Lung (tissue), 11 donors: ENCODE measurements at regions not wholly inside any gene's neighbourhood (a gene's known extent, or its start where the extent isn't known, plus 50 kb on each side); places are given as distances from the start of the nearest gene placed in this dataset.

Experiments
- ATAC-seq: fragments of 200-7000 bp; cut with Tn5 transposase; one replicate; pipeline ENCODE4 v1.9.1; 2020; ENCODE audit warnings: moderate number of reproducible peaks; ENCODE audit not compliant: insufficient read depth, low FRiP score
- DNase-seq, 3 donors: peaks; one replicate each; pipeline ENCODE4 v3.0.0-alpha.2; 2013 to 2017
- H3K27ac ChIP-seq, 2 donors: one replicate each; pipeline ENCODE4 v1.5.1; 2013; ENCODE audit warnings: mild to moderate bottlenecking in 2 of 2, moderate library complexity in 2 of 2, control low read depth in 1 of 2, inconsistent platforms in 1 of 2, low read depth in 1 of 2, low read length in 1 of 2
- H3K27me3 ChIP-seq, 3 donors: one replicate each; pipeline ENCODE4 v1.5.1; 2013; ENCODE audit warnings: low read length in 2 of 3; ENCODE audit not compliant: control insufficient read depth in 3 of 3, insufficient read depth in 3 of 3
- H3K36me3 ChIP-seq, 4 donors: one replicate each; pipeline ENCODE4 v1.5.1; 2013; ENCODE audit warnings: low read length in 4 of 4, mild to moderate bottlenecking in 1 of 4, moderate library complexity in 1 of 4; ENCODE audit not compliant: control insufficient read depth in 4 of 4, insufficient read depth in 4 of 4
- H3K4me1 ChIP-seq, 5 donors: one replicate each; pipeline ENCODE4 v1.5.1; 2013; ENCODE audit warnings: low read length in 5 of 5, mild to moderate bottlenecking in 2 of 5, moderate library complexity in 1 of 5; ENCODE audit not compliant: control insufficient read depth in 5 of 5, insufficient read depth in 5 of 5
- H3K4me3 ChIP-seq: one replicate; pipeline ENCODE4 v1.5.1; 2013; ENCODE audit warnings: mild to moderate bottlenecking, control low read depth, moderate library complexity
- H3K9ac ChIP-seq, 2 donors: one replicate each; pipeline ENCODE4 v1.5.1; 2013; ENCODE audit warnings: low read length in 2 of 2, control low read depth in 1 of 2; ENCODE audit not compliant: insufficient read depth in 1 of 2
- H3K9me3 ChIP-seq, 4 donors: one replicate each; pipeline ENCODE4 v1.5.1; 2013; ENCODE audit warnings: low read length in 3 of 4, mild to moderate bottlenecking in 1 of 4, moderate library complexity in 1 of 4; ENCODE audit not compliant: control insufficient read depth in 4 of 4, insufficient read depth in 3 of 4
- WGBS, 2 donors: extraction: QIAGEN DNeasy Blood & Tissue Kit; methylation state at CpG; one replicate each; pipeline ENCODE4 v1.1.7; 2013; 5-methylcytosine and 5-hydroxymethylcytosine counted together
- TF ChIP-seq, protein P1 (sequence below): IDR thresholded peaks from 2 replicates; pipeline ENCODE4 v1.5.1; 2012; ENCODE audit warnings: mild to moderate bottlenecking; ENCODE audit errors: control extremely low read depth, extremely low read depth
- donor health status: control.
- donor health status: control.
- donor health status: Bipolar disorder and iron deficiency.
- donor health status: healthy.
- donor health status: DM: yes; HTN: yes; CAD: no.

DNA sequence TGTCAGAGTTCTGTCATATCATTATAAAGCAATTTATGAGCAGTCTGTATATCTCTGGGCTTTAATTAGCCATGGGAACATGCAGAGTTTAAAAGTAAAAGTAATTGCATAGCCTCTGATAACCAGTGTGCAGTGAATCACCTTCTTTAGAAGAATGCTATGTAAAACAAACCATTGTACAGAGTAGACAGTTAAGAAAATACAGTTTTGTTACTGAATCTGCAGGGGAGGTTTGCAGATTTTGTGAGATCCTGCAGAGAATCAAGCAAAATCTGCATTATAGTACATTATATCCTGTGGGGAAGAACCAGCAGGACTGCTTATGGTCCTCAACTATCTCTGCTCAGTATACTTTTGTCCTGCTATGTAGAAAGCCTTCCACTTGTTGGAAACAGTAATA lies 396.2 kb upstream of the NAALADL2 start:
- Histone ChIP-seq H3K9ac (no peak overlapping the region), H3K9me3 (no peaks in the 10 kb centered on the region), H3K27me3 (no peaks in the 10 kb centered on the region), H3K4me1 (no peaks in the 10 kb centered on the region), H3K36me3 (peaks cover 0 to 4% (median 0%) of the 10 kb centered on the region in 4 donors), H3K27ac (no peak overlapping the region), H3K4me3 (no peak overlapping the region)
- DNase-seq (no peak), ATAC-seq (no peak)
- TF ChIP-seq, protein P1, sequence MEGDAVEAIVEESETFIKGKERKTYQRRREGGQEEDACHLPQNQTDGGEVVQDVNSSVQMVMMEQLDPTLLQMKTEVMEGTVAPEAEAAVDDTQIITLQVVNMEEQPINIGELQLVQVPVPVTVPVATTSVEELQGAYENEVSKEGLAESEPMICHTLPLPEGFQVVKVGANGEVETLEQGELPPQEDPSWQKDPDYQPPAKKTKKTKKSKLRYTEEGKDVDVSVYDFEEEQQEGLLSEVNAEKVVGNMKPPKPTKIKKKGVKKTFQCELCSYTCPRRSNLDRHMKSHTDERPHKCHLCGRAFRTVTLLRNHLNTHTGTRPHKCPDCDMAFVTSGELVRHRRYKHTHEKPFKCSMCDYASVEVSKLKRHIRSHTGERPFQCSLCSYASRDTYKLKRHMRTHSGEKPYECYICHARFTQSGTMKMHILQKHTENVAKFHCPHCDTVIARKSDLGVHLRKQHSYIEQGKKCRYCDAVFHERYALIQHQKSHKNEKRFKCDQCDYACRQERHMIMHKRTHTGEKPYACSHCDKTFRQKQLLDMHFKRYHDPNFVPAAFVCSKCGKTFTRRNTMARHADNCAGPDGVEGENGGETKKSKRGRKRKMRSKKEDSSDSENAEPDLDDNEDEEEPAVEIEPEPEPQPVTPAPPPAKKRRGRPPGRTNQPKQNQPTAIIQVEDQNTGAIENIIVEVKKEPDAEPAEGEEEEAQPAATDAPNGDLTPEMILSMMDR = no peak

DNA sequence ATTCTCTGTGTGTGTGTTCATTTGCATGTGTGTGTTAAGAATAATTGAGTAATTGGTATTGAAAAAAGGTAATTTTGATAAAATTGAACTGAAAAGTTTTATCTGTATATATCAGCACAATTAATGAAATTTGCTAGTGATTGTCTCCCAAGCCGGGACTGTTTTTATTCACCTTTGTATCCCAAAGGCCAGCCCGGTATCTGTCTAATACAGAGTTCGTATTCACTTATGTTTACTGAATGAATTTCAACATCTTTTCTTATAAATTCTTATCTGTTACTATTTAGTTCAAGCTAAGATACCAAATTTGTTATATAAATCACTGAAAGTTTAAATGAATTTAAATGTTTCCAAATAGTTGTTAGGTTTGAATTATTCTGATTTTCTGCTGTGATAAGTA lies 394.0 kb upstream of the NAALADL2 start:
- Histone ChIP-seq H3K9me3 (no peaks in the 10 kb centered on the region), H3K27me3 (no peaks in the 10 kb centered on the region), H3K4me1 (no peaks in the 10 kb centered on the region), H3K36me3 (no peaks in the 10 kb centered on the region), H3K27ac (no peak overlapping the region), H3K4me3 (no peak overlapping the region), H3K9ac (no peak overlapping the region)
- TF ChIP-seq, protein P1 = no peak
- no peak for ATAC-seq
- DNase-seq = no peak
- WGBS, 2 donors = 96 to 98% methylated on average over 3 of the region's 3 CpGs

- H3K4me3 ChIP-seq = no peak overlapping the region
- H3K36me3 ChIP-seq = no peaks in the 10 kb centered on the region
- 61 to 79% methylated on average over 4 of the region's 4 CpGs for WGBS, 2 donors
- no peaks in the 10 kb centered on the region for H3K9me3 ChIP-seq
- TF ChIP-seq, protein P1 = no peak
- DNase-seq (no peak), ATAC-seq (no peak)
- no peaks in the 10 kb centered on the region for H3K27me3 ChIP-seq
- no peaks in the 10 kb centered on the region for H3K4me1 ChIP-seq
- H3K9ac ChIP-seq = no peak overlapping the region
- H3K27ac ChIP-seq = no peak overlapping the region
These were observed 392.6 kb upstream of the NAALADL2 start for GRCh38 chr3:174466471-174467054.

DNA sequence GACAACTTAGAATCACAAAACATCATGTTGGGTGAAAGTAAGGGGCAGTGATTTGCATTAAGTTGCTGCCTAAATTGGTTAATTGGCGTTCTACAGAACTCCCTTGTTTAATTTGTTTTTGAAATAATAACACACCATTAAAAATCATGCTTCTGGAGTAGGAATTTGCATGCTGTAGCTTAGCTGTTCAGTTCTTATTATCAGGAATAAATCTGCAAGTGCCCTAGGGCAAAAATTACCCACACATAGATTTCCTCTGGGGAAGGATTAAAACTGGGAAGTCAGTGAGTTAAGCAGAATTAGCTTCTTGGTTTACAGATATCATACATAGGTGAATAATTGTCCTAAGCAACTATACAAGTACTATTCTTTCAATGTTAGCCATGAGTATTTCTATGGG lies 381.6 kb upstream of the NAALADL2 start:
- no peaks in the 10 kb centered on the region for H3K27me3 ChIP-seq
- H3K4me3 ChIP-seq = no peak overlapping the region
- no peak overlapping the region for H3K9ac ChIP-seq
- DNase-seq (no peak), ATAC-seq (no peak)
- H3K27ac ChIP-seq = no peak overlapping the region
- TF ChIP-seq, protein P1 = no peak
- no peaks in the 10 kb centered on the region for H3K36me3 ChIP-seq
- 39 to 97% methylated on average over 1 of the region's 1 CpG for WGBS, 2 donors
- no peaks in the 10 kb centered on the region for H3K9me3 ChIP-seq
- no peaks in the 10 kb centered on the region for H3K4me1 ChIP-seq
